GM12892 (cell line): ENCODE measurements at regions not wholly inside any gene's neighbourhood (a gene's known extent, or its start where the extent isn't known, plus 50 kb on each side); places are given as distances from the start of the nearest gene placed in this dataset.

Source experiments
- POLR2A ChIP-seq: IDR thresholded peaks from 2 replicates; pipeline ENCODE4 v1.6.1; 2011; ENCODE audit warnings: low read depth, low read length, control low read depth
- POLR2AphosphoS5 ChIP-seq: IDR thresholded peaks from 2 replicates; pipeline ENCODE4 v1.6.1; 2011; ENCODE audit warnings: low read depth, low read length, control low read depth
- TAF1 ChIP-seq: IDR thresholded peaks from 2 replicates; pipeline ENCODE4 v1.6.1; 2011; ENCODE audit warnings: low read depth, mild to moderate bottlenecking, control low read depth, low read length, borderline replicate concordance

DNA sequence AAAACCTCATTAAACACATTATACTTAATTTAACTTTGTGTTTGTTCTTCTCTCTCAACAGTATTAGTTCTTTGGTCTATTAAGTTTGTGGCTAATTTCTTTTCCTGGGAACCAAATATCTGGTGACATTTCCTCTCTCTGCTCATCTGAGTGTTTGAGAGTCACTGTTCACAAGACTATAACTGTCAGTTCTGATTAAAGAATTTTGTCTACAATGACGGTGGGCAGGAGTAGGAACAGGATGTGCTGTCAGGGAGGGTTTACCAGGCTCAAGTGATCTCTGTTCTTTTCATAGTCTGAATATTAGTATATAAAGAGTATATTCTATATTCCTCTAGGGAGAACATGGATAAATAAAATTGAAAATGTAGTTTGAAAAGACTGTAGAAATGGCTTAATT, 92.9 kb downstream of the ALG10B start:
- no peak for TF ChIP-seq POLR2AphosphoS5
- TF ChIP-seq POLR2A: no peak
- no peak for TF ChIP-seq TAF1
